ENCODE measurements at regions not wholly inside any gene's neighbourhood (a gene's known extent, or its start where the extent isn't known, plus 50 kb on each side); places are given as distances from the start of the nearest gene placed in this dataset.

GRCh38 chrX:124975456-124975855, 344.2 kb upstream of the TEX13C start:
- no peak for TF ChIP-seq CTCF (conservative IDR thresholded peaks at IDR 0.05)
- no peak for TF ChIP-seq EZH2 (IDR thresholded peaks at IDR 0.05; ENCODE audit: low read depth)

Data from PC-9 (cell line).